Right cardiac atrium (tissue), 5 donors: ENCODE measurements at regions not wholly inside any gene's neighbourhood (a gene's known extent, or its start where the extent isn't known, plus 50 kb on each side); places are given as distances from the start of the nearest gene placed in this dataset.
"Not testable (repeated sequence)": the region's sequence is repeated elsewhere in the genome, so short reads cannot be mapped to it uniquely, and the experiment has no call there.

ENCODE experiments used
- ATAC-seq, 2 donors: fragments of 200-7000 bp; cut with Tn5 transposase; one replicate each; pipeline versions ENCODE4 v1.8.0 to v1.9.1; 2020; ENCODE audit warnings: moderate library complexity in 2 of 2, mild to moderate bottlenecking in 1 of 2
- DNase-seq, 3 donors: peaks; one replicate each; pipeline ENCODE4 v3.0.0-alpha.2; 2020
- H3K27ac ChIP-seq: one replicate; pipeline ENCODE4 v1.5.1; 2013; ENCODE audit warnings: mild to moderate bottlenecking, low read length, control low read depth, moderate library complexity
- H3K27me3 ChIP-seq: one replicate; pipeline ENCODE4 v1.6.1; 2013; ENCODE audit not compliant: control insufficient read depth, insufficient read depth
- H3K4me1 ChIP-seq: one replicate; pipeline ENCODE4 v1.6.1; 2013; ENCODE audit warnings: low read length; ENCODE audit not compliant: control insufficient read depth, insufficient read depth
- H3K4me3 ChIP-seq: one replicate; pipeline ENCODE4 v1.5.1; 2013; ENCODE audit warnings: low read length, control low read depth
- H3K9me3 ChIP-seq: one replicate; pipeline ENCODE4 v1.6.1; 2013; ENCODE audit warnings: low read length; ENCODE audit not compliant: control insufficient read depth
- WGBS: extraction: QIAGEN DNeasy Blood & Tissue Kit; methylation state at CpG from one replicate; pipeline ENCODE4 v1.1.7; 2013; 5-methylcytosine and 5-hydroxymethylcytosine counted together
- intact Hi-C, 4 donors: fragments of 100-400 bp; cut with DNase I; formaldehyde crosslinking; loops; one replicate each; pipeline versions ENCODE4 v1.11.0 to v1.14.0; 2022 to 2023
- donor health status: healthy with polysubstance abuse.
- donor health status: DM: no; HTN: yes; CAD: no.
- donor health status: DM: no; HTN: no; CAD: no.
- donor health status: DM: no; HTN: yes; CAD: no; lungs with severe emphysema.
- donor health status: DM: yes; HTN: yes; CAD: no.

DNA sequence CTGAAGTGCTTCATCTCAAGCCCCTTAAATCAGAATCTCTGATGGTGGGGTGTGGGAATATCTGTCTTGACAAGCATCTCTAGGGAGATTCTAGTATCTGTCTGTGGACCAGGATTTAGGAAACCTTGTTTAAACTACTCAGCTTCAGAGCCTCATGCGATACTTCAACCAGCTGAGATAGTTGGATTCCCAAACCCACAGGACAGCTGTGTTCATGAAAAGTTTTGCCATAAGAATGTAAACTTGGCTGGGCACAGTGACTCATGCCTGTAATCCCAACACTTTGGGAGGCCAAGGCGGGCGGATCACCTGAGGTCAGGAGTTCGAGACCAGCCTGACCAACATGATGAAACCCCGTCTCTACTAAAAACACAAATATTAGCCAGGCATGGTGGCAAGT, 395.1 kb downstream of the BCOR start:
- H3K9me3 ChIP-seq, H3K27me3 ChIP-seq, H3K4me1 ChIP-seq, intact Hi-C loops, ATAC-seq, H3K27ac ChIP-seq, DNase-seq, H3K4me3 ChIP-seq: not testable (repeated sequence)
- 100% methylated on average over 5 of the region's 5 CpGs for WGBS

DNA sequence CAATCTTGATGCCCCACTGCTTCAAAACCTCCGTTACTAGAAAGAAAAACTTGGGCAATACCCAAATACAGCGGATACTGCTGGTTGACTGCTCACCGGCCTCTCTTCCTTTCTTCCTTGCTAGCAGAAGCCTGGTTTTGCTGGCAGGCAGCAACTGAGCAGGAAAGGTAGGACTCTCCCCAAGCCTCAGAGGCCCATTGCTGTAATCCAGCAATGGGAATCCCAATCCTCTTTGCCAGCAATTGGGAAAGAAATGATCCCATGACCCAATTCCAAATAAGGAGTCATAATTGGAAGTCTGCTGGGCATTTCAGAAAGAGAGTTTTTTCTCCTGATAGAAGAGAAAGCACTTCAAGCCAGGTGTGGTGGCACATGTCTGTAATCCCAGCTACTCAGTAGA, 394.5 kb downstream of the BCOR start:
- Histone ChIP-seq H3K27ac (no peak overlapping the region), H3K4me1 (no peaks in the 10 kb centered on the region), H3K4me3 (no peak overlapping the region), H3K9me3 (no peaks in the 10 kb centered on the region), H3K27me3 (no peaks in the 10 kb centered on the region)
- ATAC-seq: no peak
- DNase-seq: no peak
- intact Hi-C loops: no loop called here
- 88% methylated on average over 3 of the region's 3 CpGs for WGBS

DNA sequence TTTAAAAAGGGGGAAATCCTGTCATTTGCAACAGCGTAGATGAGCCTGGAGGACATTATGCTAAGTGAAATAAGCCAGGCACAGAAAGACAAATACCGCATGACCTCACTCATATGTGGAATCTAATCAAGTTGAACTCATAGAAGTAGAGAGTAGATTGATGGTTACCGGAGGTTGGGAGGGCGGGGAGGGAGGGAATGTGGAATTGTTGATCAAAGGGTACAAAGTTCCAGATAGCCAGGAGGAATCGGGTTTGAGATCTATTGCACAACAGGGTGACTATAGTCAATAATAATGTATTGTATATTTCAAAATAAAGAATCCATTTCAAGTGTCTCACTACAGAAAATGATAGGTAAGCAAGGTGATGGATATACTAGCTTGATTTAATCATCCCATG, 393.2 kb downstream of the BCOR start:
- Histone ChIP-seq H3K4me1 (no peaks in the 10 kb centered on the region), H3K27me3 (no peaks in the 10 kb centered on the region), H3K9me3 (no peaks in the 10 kb centered on the region), H3K4me3 (no peak overlapping the region), H3K27ac (no peak overlapping the region)
- ATAC-seq (no peak), DNase-seq (no peak)
- intact Hi-C loops: no loop called here
- 96% methylated on average over 5 of the region's 5 CpGs for WGBS

DNA sequence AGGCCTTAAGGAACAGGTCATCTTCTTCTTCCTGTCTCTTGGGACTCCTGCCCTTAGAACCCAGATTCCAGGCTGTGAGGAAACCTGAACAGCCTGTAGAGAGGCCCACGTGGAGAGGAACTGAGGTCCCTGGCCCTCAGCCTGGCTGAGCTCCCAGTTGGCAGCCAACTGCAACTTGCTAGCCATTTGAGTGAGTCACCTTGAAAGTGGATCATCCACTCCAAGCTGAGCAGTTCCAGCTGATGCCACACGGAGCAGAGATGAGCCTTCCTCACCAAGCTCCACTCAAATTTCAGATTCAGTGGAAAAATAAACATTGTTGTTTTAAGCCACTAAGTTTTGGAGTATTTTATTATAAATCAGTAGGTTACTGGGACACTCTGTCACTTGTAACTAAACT, 392.5 kb downstream of the BCOR start:
- DNase-seq (peak; percentile 79 to 85 (median 80)), ATAC-seq (peak; percentile 70 to 92)
- Histone ChIP-seq H3K4me1 (no peaks in the 10 kb centered on the region), H3K9me3 (no peaks in the 10 kb centered on the region), H3K4me3 (no peak overlapping the region), H3K27ac (no peak overlapping the region), H3K27me3 (no peaks in the 10 kb centered on the region)
- 10% methylated on average over 2 of the region's 2 CpGs for WGBS
- intact Hi-C loops: no loop called here

DNA sequence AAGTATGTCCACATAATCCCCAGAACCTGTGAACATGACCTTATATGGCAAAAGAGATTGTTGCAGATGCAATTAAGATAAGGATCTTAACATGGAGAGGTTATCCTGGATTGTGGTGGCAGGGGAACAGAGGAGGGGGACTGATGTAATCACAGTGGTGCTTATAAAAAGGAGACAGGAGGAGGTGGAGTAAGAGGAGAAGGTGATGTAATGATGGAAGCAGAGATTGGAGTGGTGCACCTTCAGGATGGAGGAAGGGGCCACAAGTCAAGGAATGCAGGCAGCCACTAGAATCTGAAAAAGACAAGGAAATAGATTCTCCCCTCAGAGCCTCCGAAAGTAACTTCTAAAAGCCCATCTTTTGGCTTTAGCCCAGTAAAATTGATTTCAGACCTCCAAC, 388.4 kb downstream of the BCOR start:
- no peak for ATAC-seq
- Histone ChIP-seq H3K4me1 (no peaks in the 10 kb centered on the region), H3K27me3 (no peaks in the 10 kb centered on the region), H3K4me3 (no peak overlapping the region), H3K9me3 (no peaks in the 10 kb centered on the region), H3K27ac (no peak overlapping the region)
- 100% methylated on average over 1 of the region's 1 CpG for WGBS
- intact Hi-C loops: no loop called here
- no peak for DNase-seq

DNA sequence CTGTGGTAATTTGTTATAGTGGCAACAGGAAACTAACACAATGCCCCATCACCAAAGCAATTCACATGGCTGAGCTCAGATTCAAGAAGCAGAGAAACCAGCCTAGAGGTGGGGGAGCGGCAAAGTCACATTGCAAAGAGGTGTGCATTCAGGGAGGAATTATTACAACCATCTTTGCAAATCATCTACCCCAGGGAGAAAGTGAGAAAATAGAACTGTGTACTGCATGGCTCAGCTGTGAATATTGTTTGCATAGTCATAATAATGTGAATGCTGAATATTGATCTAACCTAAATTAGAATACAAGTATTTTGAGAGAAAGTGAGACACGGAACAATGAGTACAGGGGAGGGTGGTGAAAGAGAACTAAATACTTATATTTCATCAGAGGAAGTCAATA, 387.9 kb downstream of the BCOR start:
- Histone ChIP-seq H3K4me1 (no peaks in the 10 kb centered on the region), H3K9me3 (no peaks in the 10 kb centered on the region), H3K4me3 (no peak overlapping the region), H3K27ac (no peak overlapping the region), H3K27me3 (no peaks in the 10 kb centered on the region)
- 97% methylated on average over 2 of the region's 2 CpGs for WGBS
- no peak for ATAC-seq
- intact Hi-C loops: no loop called here
- DNase-seq: no peak

DNA sequence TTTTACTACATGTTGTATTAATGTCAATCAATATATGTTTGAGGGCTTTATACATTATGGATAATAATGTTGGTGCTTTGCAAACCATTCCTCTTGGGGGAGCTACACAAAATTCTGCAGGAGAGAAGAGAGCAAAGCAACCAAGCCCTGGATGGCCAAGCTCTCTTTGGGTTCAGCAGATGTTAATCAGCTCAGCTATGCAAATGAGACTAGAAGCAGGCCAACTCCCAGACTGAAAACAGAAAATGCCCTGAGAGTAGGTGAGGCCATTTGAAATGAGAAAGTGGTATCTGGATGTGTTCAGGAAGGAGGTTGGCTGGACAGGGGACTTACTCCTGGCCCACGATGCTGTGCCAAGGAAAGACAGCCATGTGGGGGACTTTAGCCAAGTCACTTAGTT, 387.0 kb downstream of the BCOR start:
- intact Hi-C loops: no loop called here
- H3K27me3 ChIP-seq: no peaks in the 10 kb centered on the region
- no peaks in the 10 kb centered on the region for H3K4me1 ChIP-seq

DNA sequence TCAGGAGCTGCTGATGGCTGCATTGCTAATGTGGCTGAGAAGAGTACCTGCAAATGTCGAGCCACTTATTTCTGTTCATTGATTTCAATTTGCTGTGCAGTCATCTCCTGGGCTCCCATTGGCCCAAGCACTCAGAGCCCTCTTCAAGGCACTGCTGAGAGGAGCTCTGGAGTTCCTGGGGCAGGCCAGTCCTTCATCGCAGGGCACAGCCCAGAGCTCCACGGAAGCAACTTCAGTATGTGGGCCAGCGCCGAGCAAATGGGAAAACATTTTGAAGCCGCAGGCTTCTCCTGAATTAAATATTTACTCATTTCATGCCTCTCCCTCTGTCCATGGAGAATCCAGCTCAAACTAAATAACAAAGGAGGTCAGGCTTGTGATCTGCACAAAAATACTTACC, 383.3 kb downstream of the BCOR start:
- H3K9me3 ChIP-seq: no peaks in the 10 kb centered on the region
- intact Hi-C loops: no loop called here
- ATAC-seq: no peak
- WGBS: 91% methylated on average over 6 of the region's 6 CpGs
- no peak for DNase-seq
- no peak overlapping the region for H3K27ac ChIP-seq
- no peak overlapping the region for H3K4me3 ChIP-seq
- no peaks in the 10 kb centered on the region for H3K27me3 ChIP-seq
- H3K4me1 ChIP-seq: no peaks in the 10 kb centered on the region

More for the DNA sequence above, 387.0 kb downstream of the BCOR start:
- Histone ChIP-seq H3K4me3 (no peak overlapping the region), H3K9me3 (no peaks in the 10 kb centered on the region), H3K27ac (no peak overlapping the region)
- WGBS: 65% methylated on average over 1 of the region's 1 CpG
- no peak for ATAC-seq
- DNase-seq: no peak

DNA sequence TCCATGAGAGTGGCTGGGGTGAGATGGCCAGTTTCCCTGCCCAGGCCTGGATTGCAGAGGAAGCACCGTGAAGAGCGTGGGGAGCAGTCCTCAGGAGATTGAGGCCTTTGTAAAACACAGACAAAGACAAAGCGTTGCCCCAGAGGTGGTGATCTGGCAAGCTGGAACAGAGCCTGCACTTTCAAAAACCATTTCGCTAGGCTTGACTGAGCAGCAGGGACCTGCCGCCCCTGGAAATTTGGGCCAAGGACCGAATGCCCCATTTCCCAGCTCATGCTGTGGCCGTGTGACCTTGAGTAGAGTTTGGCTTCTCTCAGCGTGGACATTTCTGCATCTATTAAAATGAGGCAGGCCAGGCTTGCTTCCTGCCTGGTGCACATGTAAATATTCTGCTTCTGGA, 381.4 kb downstream of the BCOR start:
- no peaks in the 10 kb centered on the region for H3K4me1 ChIP-seq
- H3K27ac ChIP-seq: no peak overlapping the region
- DNase-seq (no peak), ATAC-seq (no peak)
- 88% methylated on average over 8 of the region's 8 CpGs for WGBS
- intact Hi-C loops: no loop called here
- no peak overlapping the region for H3K4me3 ChIP-seq
- no peaks in the 10 kb centered on the region for H3K9me3 ChIP-seq
- no peaks in the 10 kb centered on the region for H3K27me3 ChIP-seq

DNA sequence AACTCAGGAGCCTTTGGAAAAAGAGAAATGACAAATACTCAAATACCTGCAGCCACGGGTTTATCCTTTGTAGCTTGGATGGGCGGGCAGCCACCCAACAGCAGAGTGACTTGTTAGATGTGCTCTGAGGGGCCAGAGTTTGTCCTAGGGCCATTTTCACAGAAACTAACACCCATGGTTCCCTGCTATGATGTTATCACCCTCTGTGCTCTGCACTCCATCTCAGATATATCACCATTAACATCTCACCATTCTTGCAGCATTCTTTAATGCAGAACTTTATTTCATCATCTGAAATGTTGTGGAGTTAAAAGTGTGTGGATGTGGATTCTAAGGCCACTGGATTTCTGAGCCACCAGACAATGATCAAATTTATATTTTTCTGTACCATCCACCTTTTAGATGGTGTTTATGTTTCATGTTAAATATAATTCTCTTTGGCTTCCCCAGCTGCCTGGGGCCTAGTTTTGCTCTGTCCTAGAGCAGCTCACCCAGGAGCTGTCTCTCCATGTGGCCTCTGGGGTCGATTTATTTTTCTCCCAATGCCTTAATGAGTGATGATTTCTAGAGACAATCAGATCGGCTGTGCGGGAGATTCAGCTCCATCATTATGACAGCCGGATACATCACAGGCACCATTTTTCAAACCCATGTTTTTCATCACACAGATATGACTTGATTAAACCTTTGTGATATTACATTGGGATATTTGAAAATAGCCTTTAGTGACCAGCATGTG, 380.8 kb downstream of the BCOR start:
- 86% methylated on average over 6 of the region's 6 CpGs for WGBS

DNA sequence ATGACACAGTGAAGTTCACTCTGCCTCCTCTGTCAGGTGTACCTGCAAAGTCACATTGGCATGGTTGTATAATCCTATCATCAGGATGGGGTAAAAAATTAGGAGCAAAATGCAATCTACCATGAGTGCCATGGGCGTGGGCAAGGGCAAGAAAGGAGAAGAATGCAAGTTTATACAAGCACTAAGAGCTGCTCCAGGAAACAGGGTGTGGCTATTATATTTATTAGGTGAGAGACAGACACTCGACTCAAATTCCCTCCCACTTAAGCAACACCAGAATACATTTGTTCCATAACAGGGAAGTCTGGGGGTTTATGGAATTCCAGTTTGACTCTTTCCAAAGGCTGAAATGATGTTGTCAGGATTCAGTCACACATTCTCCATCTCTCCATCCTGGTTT, 378.8 kb downstream of the BCOR start:
- ATAC-seq: no peak
- DNase-seq: no peak
- intact Hi-C loops: no loop called here
- Histone ChIP-seq H3K27ac (no peak overlapping the region), H3K4me1 (no peaks in the 10 kb centered on the region), H3K27me3 (no peaks in the 10 kb centered on the region), H3K9me3 (no peaks in the 10 kb centered on the region), H3K4me3 (no peak overlapping the region)
- WGBS: 68% methylated on average over 2 of the region's 2 CpGs

More for the DNA sequence above, 380.8 kb downstream of the BCOR start:
- H3K27me3 ChIP-seq: no peaks in the 10 kb centered on the region
- intact Hi-C loops: no loop called here
- no peak overlapping the region for H3K27ac ChIP-seq
- H3K4me3 ChIP-seq: no peak overlapping the region
- no peaks in the 10 kb centered on the region for H3K4me1 ChIP-seq
- no peaks in the 10 kb centered on the region for H3K9me3 ChIP-seq
- ATAC-seq: no peak
- no peak for DNase-seq

DNA sequence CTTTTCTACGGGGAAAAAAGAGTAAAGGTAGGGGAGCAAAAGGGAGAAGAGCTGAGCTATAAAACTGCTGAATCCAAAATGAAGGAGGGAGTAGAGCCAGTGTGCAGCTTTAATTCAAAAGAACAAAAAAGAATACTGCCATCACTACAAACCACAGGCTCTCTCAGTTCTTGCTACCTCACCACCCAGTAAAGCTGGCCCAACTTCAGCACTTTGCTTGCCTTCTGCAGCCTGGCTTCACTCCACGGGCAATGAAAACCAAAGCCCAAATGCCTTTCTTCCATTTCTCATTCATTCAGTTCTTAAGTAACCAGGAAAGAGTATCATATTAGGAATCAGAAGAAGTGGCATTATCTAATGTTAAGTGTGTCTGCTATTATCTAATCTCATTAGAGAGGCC, 376.8 kb downstream of the BCOR start:
- WGBS: 70% methylated on average over 2 of the region's 2 CpGs
- no peaks in the 10 kb centered on the region for H3K9me3 ChIP-seq
- H3K4me1 ChIP-seq: no peaks in the 10 kb centered on the region
- DNase-seq (no peak), ATAC-seq (no peak)
- H3K27ac ChIP-seq: no peak overlapping the region
- H3K4me3 ChIP-seq: no peak overlapping the region
- intact Hi-C loops: loop anchor here in 1 of 4 donors (10.0 kb wide), 1 partner anchor 94 kb away; no protein-coding TSS in a partner anchor
- no peaks in the 10 kb centered on the region for H3K27me3 ChIP-seq
